GM12873 (cell line): ENCODE measurements at regions not wholly inside any gene's neighbourhood (a gene's known extent, or its start where the extent isn't known, plus 50 kb on each side); places are given as distances from the start of the nearest gene placed in this dataset.

ENCODE experiments used
- TF ChIP-seq, protein P1 (sequence below): IDR thresholded peaks from 2 replicates; pipeline ENCODE4 v1.5.1; 2012; ENCODE audit warnings: low read depth, mild to moderate bottlenecking, moderate library complexity, low read length, control low read depth; ENCODE audit not compliant: insufficient read depth; ENCODE audit errors: missing control alignments

DNA sequence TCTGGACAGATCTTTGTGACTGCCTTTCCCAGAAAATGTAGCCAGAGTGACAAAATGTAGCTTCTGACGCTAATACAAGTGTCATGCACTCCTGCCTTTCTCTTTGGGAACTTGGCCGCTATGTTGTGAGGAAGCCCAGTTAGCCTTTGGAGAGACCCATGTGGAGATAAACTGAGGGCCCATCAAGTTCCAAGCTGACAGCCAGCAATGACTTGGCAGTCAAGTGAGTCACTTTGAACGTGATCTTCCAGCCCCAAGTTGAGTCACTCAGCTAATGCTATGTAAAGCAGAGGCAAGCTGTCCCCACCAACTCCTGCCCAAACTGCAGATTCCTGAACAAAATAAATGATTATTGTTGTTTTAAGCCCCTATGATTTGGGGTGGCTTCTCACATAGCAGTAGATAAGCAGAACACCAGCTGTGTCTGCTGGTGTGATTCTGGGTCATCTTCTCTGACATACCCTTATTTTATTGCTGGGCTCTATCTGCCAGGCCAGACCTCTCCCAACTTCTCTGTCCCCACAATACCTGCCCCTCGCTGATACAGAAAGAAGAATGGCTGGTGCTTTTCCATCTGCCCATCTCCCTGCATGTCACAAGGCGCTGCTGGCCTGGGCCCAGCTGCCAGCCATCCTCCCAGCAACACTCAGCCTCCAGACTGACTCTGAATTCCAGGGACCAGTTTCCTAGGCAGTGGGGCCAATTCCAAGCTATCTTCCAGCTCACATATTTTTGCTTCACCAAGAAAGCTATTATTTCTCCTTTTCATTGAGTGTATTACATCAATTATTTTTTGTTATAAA is 274.8 kb downstream of the LRFN2 start:
- TF ChIP-seq, protein P1, sequence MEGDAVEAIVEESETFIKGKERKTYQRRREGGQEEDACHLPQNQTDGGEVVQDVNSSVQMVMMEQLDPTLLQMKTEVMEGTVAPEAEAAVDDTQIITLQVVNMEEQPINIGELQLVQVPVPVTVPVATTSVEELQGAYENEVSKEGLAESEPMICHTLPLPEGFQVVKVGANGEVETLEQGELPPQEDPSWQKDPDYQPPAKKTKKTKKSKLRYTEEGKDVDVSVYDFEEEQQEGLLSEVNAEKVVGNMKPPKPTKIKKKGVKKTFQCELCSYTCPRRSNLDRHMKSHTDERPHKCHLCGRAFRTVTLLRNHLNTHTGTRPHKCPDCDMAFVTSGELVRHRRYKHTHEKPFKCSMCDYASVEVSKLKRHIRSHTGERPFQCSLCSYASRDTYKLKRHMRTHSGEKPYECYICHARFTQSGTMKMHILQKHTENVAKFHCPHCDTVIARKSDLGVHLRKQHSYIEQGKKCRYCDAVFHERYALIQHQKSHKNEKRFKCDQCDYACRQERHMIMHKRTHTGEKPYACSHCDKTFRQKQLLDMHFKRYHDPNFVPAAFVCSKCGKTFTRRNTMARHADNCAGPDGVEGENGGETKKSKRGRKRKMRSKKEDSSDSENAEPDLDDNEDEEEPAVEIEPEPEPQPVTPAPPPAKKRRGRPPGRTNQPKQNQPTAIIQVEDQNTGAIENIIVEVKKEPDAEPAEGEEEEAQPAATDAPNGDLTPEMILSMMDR = no peak

DNA sequence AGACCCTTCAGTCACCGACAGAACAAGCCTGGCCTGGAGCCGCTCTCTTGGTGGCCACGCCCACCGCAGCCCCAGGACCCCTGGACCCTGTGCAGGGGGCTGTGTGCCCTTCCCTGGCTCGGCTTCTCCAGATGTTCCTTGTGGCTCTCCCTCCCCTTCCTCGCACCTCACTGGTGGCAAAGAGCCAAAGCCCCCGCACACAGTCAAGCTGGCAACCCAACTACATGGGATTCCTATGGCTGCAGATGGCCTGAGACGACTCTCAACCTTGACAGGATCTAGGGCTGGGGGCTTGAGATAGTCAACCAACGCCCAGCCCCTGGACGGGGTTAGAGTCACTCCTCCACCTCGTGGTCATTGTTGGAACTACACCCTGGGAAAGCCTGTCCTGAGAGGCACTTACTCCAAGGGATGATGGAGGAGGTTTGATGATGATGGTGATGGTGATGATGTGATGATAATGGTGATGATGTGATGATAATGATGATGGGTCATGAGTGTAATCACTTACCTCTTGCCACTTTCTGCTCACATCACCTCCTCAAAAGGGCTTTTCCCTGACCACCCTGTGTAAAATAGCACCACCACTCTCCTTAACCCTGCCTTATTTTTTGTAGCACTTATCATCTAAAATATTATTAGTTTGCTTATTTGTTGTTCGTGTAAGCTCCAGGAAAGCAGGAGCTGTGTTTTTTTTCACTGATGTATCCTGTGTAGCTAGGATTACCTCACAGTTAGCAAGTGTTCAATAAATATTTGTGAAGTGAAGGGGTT is 278.4 kb downstream of the LRFN2 start:
- TF ChIP-seq, protein P1 = peak; percentile 95

DNA sequence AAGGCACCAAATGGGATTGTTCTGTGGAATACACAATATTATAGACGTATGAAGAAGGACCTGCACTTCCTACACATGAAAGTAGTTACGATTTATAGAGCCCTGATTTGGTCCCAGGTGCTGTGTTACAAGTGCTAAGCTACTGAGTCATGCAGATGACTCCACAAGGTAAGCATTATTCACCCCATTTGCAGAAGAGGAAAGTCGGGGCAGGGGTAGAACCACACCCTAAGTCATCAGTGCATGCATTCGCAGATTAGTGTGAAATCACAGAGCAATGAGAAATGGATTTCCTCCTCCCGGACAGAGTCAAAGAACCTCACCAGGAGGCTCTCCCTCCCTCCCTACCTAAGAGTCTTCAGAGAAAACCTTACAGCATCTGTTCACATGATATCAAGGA is 279.5 kb downstream of the LRFN2 start:
- TF ChIP-seq, protein P1 = no peak

DNA sequence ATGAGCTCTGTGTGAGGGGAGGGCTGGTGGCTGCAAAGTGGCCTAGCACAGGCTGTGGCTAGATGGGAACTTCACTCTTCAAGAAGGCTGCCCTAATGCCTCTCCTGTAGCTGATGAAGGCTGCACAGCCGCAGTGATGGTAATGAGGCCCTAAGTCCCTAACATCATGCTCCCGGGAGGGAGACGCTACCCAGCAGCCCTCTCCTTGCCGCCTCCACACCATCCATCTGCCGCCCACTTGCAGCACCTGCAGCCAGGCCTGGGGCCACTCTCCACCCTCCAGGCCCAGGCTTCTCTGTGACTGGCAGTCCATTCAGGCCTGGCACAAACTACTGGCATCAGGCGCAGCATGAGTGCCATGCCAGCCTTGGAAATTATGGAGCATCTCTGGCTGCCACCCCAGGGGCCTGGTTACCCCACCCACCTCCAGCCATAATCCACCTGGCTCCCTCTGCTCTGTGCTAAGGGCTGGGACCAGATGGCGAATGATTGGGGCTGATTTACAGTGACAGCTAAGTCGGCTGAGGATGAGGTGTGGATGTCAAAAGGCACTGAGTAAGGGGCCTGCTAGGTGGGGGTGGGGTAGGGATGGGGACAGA is 284.2 kb downstream of the LRFN2 start:
- TF ChIP-seq, protein P1 = no peak

DNA sequence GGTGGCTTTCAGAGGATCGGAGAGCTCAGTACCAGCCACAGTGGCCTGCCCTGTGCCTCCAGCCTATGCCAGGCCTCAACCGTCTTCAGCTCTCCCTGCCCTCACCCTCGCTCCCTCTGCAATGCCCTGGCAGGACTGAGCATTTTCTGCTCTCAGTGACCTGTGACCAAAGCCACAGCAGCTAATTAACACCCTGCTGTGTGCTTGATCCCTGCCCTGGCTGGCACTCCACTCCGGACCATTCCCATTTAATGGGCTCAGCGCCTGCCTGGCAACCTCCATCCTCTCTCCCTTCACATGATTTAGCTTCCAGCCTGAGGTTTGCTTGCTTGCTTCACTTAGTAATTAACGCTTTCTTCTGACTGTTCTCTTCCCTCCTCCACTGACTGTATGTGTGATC is 287.5 kb downstream of the LRFN2 start:
- TF ChIP-seq, protein P1 = no peak

DNA sequence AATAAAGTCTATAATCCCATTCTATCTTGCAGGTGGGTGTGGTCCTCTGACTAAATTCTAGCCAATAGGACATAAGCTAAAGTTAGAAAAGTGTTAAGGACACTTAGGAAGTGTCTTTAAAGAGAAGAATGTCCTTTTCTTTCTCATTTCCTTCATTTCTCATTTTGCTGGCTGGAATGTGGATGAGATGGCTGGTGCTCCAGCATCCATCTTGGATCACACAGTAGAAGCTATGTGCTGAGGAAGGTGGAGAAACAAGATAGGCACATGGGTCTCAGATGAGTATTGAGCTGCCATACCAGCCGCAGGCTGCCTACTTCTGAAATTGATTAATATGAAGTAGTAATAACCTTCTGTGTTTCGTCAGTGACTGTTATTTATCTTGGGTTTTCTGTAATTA is 289.0 kb downstream of the LRFN2 start:
- TF ChIP-seq, protein P1 = no peak
